Fibroblast of villous mesenchyme (primary cell): ENCODE measurements at regions not wholly inside any gene's neighbourhood (a gene's known extent, or its start where the extent isn't known, plus 50 kb on each side); places are given as distances from the start of the nearest gene placed in this dataset.

Source experiments
- DNase-seq: peaks from one replicate; pipeline ENCODE4 v3.0.0-alpha.2; 2010; ENCODE audit warnings: low read depth
- H3K4me3 ChIP-seq: 2 replicates; pipeline ENCODE4 v1.5.1; 2011; ENCODE audit warnings: low read depth, mild to moderate bottlenecking, low read length
- CTCF ChIP-seq: IDR thresholded peaks from 2 replicates; pipeline ENCODE4 v1.5.1; 2012; ENCODE audit warnings: low read depth, mild to moderate bottlenecking, low read length; ENCODE audit not compliant: insufficient read depth

GRCh38 chr6:164206807-164207423 lies 792.4 kb downstream of the QKI start:
- no peak for DNase-seq
- no peak for TF ChIP-seq CTCF
- no peak overlapping the region for H3K4me3 ChIP-seq

DNA sequence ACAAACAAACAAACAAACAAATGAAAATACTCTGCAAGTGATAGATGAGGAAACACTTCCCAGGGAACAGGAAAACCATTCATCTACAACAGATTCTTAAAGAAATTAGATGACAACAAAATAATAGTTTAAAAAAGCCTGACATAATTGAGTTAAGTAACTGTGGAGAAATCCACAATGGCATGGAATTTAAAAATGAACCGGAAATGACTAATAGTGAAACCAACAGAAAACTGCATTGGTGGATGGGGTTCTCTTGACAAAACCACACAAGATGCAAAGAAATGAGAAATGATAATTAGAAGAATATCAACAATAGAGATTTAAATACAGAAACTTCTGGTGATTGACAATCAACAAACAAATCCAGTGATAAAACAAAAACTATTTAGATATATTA lies 785.6 kb downstream of the QKI start:
- no peak overlapping the region for H3K4me3 ChIP-seq
- DNase-seq: no peak
- TF ChIP-seq CTCF: no peak

DNA sequence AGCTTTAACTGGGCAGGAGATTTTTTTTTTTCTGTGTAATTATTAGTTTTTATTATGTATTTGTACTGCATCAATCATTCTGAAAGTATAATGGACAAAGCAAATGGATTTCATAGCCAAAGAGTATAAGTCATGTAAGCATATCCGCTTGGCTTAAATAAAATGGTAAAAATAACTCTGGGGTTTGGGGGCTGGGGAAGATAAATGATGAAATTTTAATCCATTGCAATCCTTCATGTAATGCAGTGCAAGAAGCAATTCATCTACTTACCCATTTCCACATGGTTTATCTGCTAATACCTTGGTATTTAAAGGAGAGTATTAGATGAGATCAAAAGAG lies 781.4 kb downstream of the QKI start:
- no peak overlapping the region for H3K4me3 ChIP-seq
- no peak for DNase-seq
- no peak for TF ChIP-seq CTCF

- DNase-seq: peak; percentile 1
- no peak for TF ChIP-seq CTCF
- H3K4me3 ChIP-seq: no peak overlapping the region
Observed at GRCh38 chr6:164195278-164195941, 780.9 kb downstream of the QKI start.

- no peak overlapping the region for H3K4me3 ChIP-seq
- TF ChIP-seq CTCF: no peak
- DNase-seq: no peak
Observed at GRCh38 chr6:164188861-164189260, 774.3 kb downstream of the QKI start.

DNA sequence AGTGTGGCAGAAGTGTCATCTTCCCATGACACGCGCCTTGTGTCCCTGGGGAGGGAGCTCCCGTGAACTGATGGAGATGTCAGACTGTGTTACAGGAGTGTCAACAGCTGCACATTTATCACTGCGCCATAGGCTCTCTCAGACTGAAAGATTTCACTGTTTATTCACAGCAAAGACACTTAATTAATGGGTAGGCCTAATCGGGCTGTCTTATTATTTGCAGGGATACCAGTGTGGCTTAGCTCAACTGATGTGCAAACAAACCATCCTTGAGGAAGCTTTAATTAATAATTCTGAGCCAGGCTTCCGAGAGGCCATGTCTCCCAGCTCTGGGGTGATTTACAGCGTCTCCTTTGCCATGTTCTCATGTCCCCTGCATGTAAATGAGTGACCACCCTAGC lies 771.0 kb downstream of the QKI start:
- no peak overlapping the region for H3K4me3 ChIP-seq
- DNase-seq: no peak
- TF ChIP-seq CTCF: no peak

DNA sequence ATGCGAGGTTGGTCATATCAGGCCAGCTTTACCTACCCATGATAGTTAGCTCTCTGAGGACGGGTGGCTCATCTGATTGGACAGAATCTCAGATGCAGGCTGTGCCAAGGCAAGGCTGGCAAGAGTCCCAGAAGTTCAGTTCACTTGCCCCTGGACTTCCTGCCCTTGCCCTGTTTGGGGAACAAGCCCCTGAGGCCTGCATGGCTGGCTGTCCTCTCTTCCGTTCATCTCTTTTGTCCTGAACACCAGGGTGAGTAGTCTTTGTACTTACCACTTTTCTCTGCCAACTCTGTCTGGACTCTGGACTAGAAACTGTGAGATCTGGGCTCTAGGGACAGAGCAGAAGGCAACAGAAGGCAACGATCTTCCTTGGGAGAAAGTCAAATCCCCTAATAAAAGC lies 769.9 kb downstream of the QKI start:
- DNase-seq: no peak
- H3K4me3 ChIP-seq: no peak overlapping the region
- TF ChIP-seq CTCF: no peak
